Gastroesophageal sphincter (tissue), 4 donors: ENCODE measurements at regions not wholly inside any gene's neighbourhood (a gene's known extent, or its start where the extent isn't known, plus 50 kb on each side); places are given as distances from the start of the nearest gene placed in this dataset.

Source experiments
- ATAC-seq: fragments of 150-250 bp; one replicate; pipeline ENCODE4 v1.9.1; 2016; ENCODE audit warnings: mild to moderate bottlenecking, moderate library complexity
- H3K27ac ChIP-seq, 4 donors: fragments of 200-600 bp; sonication (generic) in 3 of 4; 1 replicate in 3 of 4; 2 replicates in 1 of 4; pipeline ENCODE4 v1.5.1; 2016 to 2019
- H3K27me3 ChIP-seq: fragments of 200-600 bp; sonication (generic); one replicate; pipeline ENCODE4 v1.5.1; 2019
- H3K36me3 ChIP-seq, 2 donors: fragments of 200-600 bp; sonication (generic); one replicate each; pipeline ENCODE4 v1.5.1; 2019; ENCODE audit warnings: control low read depth in 1 of 2
- H3K4me1 ChIP-seq, 3 donors: fragments of 200-600 bp; sonication (generic); 1 replicate in 2 of 3; 2 replicates in 1 of 3; pipeline ENCODE4 v1.5.1; 2016 to 2019; ENCODE audit warnings: control low read depth in 2 of 3
- H3K4me3 ChIP-seq, 2 donors: fragments of 200-600 bp; sonication (generic); one replicate each; pipeline ENCODE4 v1.5.1; 2019; ENCODE audit warnings: mild to moderate bottlenecking in 1 of 2, moderate library complexity in 1 of 2
- H3K9me3 ChIP-seq, 3 donors: fragments of 200-600 bp; sonication (generic); one replicate each; pipeline ENCODE4 v1.5.1; 2017 to 2019; ENCODE audit warnings: control low read depth in 2 of 3
- CTCF ChIP-seq, 4 experiments: fragments of 200-600 bp in 2 of 4; fragments of 450-650 bp in 2 of 4; sonication (generic) in 1 of 4; IDR thresholded peaks; one replicate each; pipeline ENCODE4 v1.5.1; 2017 to 2019; ENCODE audit warnings: antibody characterized with exemption in 4 of 4, mild to moderate bottlenecking in 2 of 4, moderate library complexity in 2 of 4
- EP300 ChIP-seq: sonication (generic); formaldehyde crosslinking; IDR thresholded peaks from one replicate; pipeline ENCODE4 v1.6.1; 2017; ENCODE audit warnings: antibody characterized with exemption, mild to moderate bottlenecking
- POLR2A ChIP-seq, 2 donors: fragments of 450-650 bp; IDR thresholded peaks; one replicate each; pipeline ENCODE4 v1.6.1; 2017; ENCODE audit warnings: antibody characterized with exemption in 2 of 2, mild to moderate bottlenecking in 2 of 2, moderate library complexity in 1 of 2
- POLR2AphosphoS5 ChIP-seq: sonication (generic); formaldehyde crosslinking; IDR thresholded peaks from one replicate; pipeline ENCODE4 v1.6.1; 2017; ENCODE audit warnings: antibody characterized with exemption
- WGBS, 2 donors: methylation state at CpG; one replicate each; pipeline ENCODE4 v1.1.5; 2018; ENCODE audit warnings: low coverage in 1 of 2; 5-methylcytosine and 5-hydroxymethylcytosine counted together

GRCh38 chr2:59674100-59674499 lies 879.4 kb downstream of the BCL11A start:
- Histone ChIP-seq H3K27me3 (no peaks in the 10 kb centered on the region), H3K27ac (no peak overlapping the region), H3K36me3 (no peaks in the 10 kb centered on the region), H3K4me1 (no peaks in the 10 kb centered on the region), H3K9me3 (no peaks in the 10 kb centered on the region), H3K4me3 (no peak overlapping the region)
- no peak for ATAC-seq
- TF ChIP-seq POLR2A (IDR thresholded peaks at IDR 0.05) (no peak), CTCF (IDR thresholded peaks at IDR 0.05) (no peak), EP300 (no peak), POLR2AphosphoS5 (no peak)
- 92 to 100% methylated on average over 1 of the region's 1 CpG for WGBS, 2 donors

GRCh38 chr2:59665021-59665420 lies 888.4 kb downstream of the BCL11A start:
- H3K36me3 ChIP-seq = no peaks in the 10 kb centered on the region
- H3K4me3 ChIP-seq = no peak overlapping the region
- no peak overlapping the region for H3K27ac ChIP-seq
- no peak for TF ChIP-seq POLR2AphosphoS5
- TF ChIP-seq CTCF (IDR thresholded peaks at IDR 0.05) = no peak
- no peak for TF ChIP-seq POLR2A (IDR thresholded peaks at IDR 0.05)
- no peak for TF ChIP-seq EP300
- no peaks in the 10 kb centered on the region for H3K27me3 ChIP-seq
- H3K4me1 ChIP-seq = no peaks in the 10 kb centered on the region
- WGBS, 2 donors = 55 to 83% methylated on average over 4 of the region's 10 CpGs
- no peaks in the 10 kb centered on the region for H3K9me3 ChIP-seq
- ATAC-seq = no peak

GRCh38 chr2:59662127-59662861 lies 891.2 kb downstream of the BCL11A start:
- Histone ChIP-seq H3K4me1 (no peaks in the 10 kb centered on the region), H3K27me3 (no peaks in the 10 kb centered on the region), H3K4me3 (no peak overlapping the region), H3K27ac (no peak overlapping the region), H3K36me3 (no peaks in the 10 kb centered on the region), H3K9me3 (no peaks in the 10 kb centered on the region)
- 82 to 93% methylated on average over 7 to 11 of the region's 11 CpGs for WGBS, 2 donors
- TF ChIP-seq POLR2A (IDR thresholded peaks at IDR 0.05) (no peak), CTCF (IDR thresholded peaks at IDR 0.05) (no peak), EP300 (no peak), POLR2AphosphoS5 (no peak)
- no peak for ATAC-seq

GRCh38 chr2:59660262-59660661 lies 893.2 kb downstream of the BCL11A start:
- H3K9me3 ChIP-seq = no peaks in the 10 kb centered on the region
- no peak overlapping the region for H3K27ac ChIP-seq
- H3K4me1 ChIP-seq = no peaks in the 10 kb centered on the region
- WGBS, 2 donors = 81 to 93% methylated on average over 4 of the region's 4 CpGs
- TF ChIP-seq CTCF (IDR thresholded peaks at IDR 0.05) (no peak), POLR2A (IDR thresholded peaks at IDR 0.05) (no peak), EP300 (no peak), POLR2AphosphoS5 (no peak)
- no peaks in the 10 kb centered on the region for H3K36me3 ChIP-seq
- no peak for ATAC-seq
- H3K27me3 ChIP-seq = no peaks in the 10 kb centered on the region
- no peak overlapping the region for H3K4me3 ChIP-seq

GRCh38 chr2:59658906-59659635 lies 894.4 kb downstream of the BCL11A start:
- 61 to 67% methylated on average over 6 to 7 of the region's 7 CpGs for WGBS, 2 donors
- H3K4me1 ChIP-seq = no peaks in the 10 kb centered on the region
- no peak for ATAC-seq
- no peak for TF ChIP-seq EP300
- TF ChIP-seq POLR2A (IDR thresholded peaks at IDR 0.05) = no peak
- TF ChIP-seq CTCF (IDR thresholded peaks at IDR 0.05) = no peak
- no peak for TF ChIP-seq POLR2AphosphoS5
- no peak overlapping the region for H3K27ac ChIP-seq
- no peaks in the 10 kb centered on the region for H3K27me3 ChIP-seq
- no peaks in the 10 kb centered on the region for H3K9me3 ChIP-seq
- H3K36me3 ChIP-seq = no peaks in the 10 kb centered on the region
- H3K4me3 ChIP-seq = no peak overlapping the region
